Panc1 (cell line): ENCODE measurements at regions not wholly inside any gene's neighbourhood (a gene's known extent, or its start where the extent isn't known, plus 50 kb on each side); places are given as distances from the start of the nearest gene placed in this dataset.

Experiments
- ATAC-seq: fragments of 200-7000 bp; cut with Tn5 transposase; 2 replicates; pipeline ENCODE4 v1.9.1; 2020; ENCODE audit warnings: mild to moderate bottlenecking, moderate library complexity
- BruUV-seq: library from RNA; stranded (reverse); fragments of 400-500 nt; replicated peaks from 2 replicates; lab custom pipeline; 2021; lab: Mats Ljungman, UMichigan
- CTCF ChIA-PET: fragments of 300-600 bp; sonication (Branson Sonifier 250); formaldehyde crosslinking; loops from one replicate; lab custom pipeline; 2022; ENCODE audit warnings: antibody characterized with exemption; lab: Charles Lee
- POLR2A ChIA-PET: fragments of 300-600 bp; sonication (Branson Sonifier 250); formaldehyde crosslinking; loops from one replicate; lab custom pipeline; 2022; ENCODE audit warnings: antibody characterized with exemption; lab: Charles Lee
- DNase-seq: peaks from one replicate; pipeline ENCODE4 v3.0.0-alpha.2; 2010; ENCODE audit warnings: low read depth, low spot score
- H3K27ac ChIP-seq: 2 replicates; pipeline ENCODE4 v1.5.1; 2011; ENCODE audit warnings: mild to moderate bottlenecking, low read length, inconsistent platforms
- H3K27me3 ChIP-seq: fragments of 200-500 bp; sonication (Bioruptor generic); 2 replicates; pipeline ENCODE4 v1.6.0; 2014; ENCODE audit warnings: low read length, inconsistent platforms; ENCODE audit not compliant: control insufficient read depth, insufficient read depth
- H3K36me3 ChIP-seq: fragments of 200-500 bp; sonication (Bioruptor generic); 2 replicates; pipeline ENCODE4 v1.5.1; 2014; ENCODE audit warnings: inconsistent platforms, mild to moderate bottlenecking, low read length, moderate library complexity; ENCODE audit not compliant: control insufficient read depth, insufficient read depth
- H3K4me1 ChIP-seq: 2 replicates; pipeline ENCODE4 v1.5.1; 2011; ENCODE audit warnings: inconsistent platforms, mild to moderate bottlenecking, low read length, moderate library complexity; ENCODE audit not compliant: control insufficient read depth, insufficient read depth
- H3K4me3 ChIP-seq, 2 experiments: 2 replicates each; pipeline ENCODE4 v1.5.1; 2011 to 2012; ENCODE audit warnings: low read depth in 2 of 2, low read length in 2 of 2, mild to moderate bottlenecking in 2 of 2, inconsistent platforms in 1 of 2, moderate library complexity in 1 of 2
- H3K9me3 ChIP-seq: fragments of 200-500 bp; sonication (Bioruptor generic); 2 replicates; pipeline ENCODE4 v1.5.1; 2014; ENCODE audit warnings: low read depth, mild to moderate bottlenecking, inconsistent platforms, low read length, moderate library complexity; ENCODE audit not compliant: control insufficient read depth, insufficient read depth
- POLR2AphosphoS5 ChIP-seq: IDR thresholded peaks from 2 replicates; pipeline ENCODE4 v1.6.1; 2012; ENCODE audit warnings: mild to moderate bottlenecking, low read depth, low read length, moderate library complexity
- SIN3A ChIP-seq: IDR thresholded peaks from 2 replicates; pipeline ENCODE4 v1.6.1; 2012; ENCODE audit warnings: low read depth, mild to moderate bottlenecking, low read length, moderate library complexity, borderline replicate concordance; ENCODE audit not compliant: insufficient read depth
- TCF7L2 ChIP-seq: IDR thresholded peaks from 2 replicates; pipeline ENCODE4 v1.6.1; 2011; ENCODE audit warnings: mild to moderate bottlenecking, low read depth, low read length, inconsistent platforms
- in situ Hi-C: cut with HindIII; loops from 2 replicates; pipeline ENCODE4 v1.10.0; 2016; ENCODE audit warnings: low sequenced_read_pairs, low pct_unique_long_range_greater_than_20kb
- intact Hi-C: fragments of 100-400 bp; cut with micrococcal nuclease; formaldehyde crosslinking; loops from one replicate; pipeline ENCODE4 v1.10.0; 2022; ENCODE audit not compliant: unreplicated experiment
- TF ChIP-seq, protein P1 (sequence below), 2 experiments: IDR thresholded peaks; 2 replicates each; pipeline ENCODE4 v1.6.1; 2011 to 2012; ENCODE audit warnings: low read depth in 2 of 2, control low read depth in 1 of 2, low read length in 1 of 2, mild to moderate bottlenecking in 1 of 2, moderate library complexity in 1 of 2; ENCODE audit not compliant: insufficient read depth in 1 of 2
- TF ChIP-seq, protein P2 (sequence below): fragments of 450-650 bp; IDR thresholded peaks from 2 replicates; pipeline ENCODE4 v1.5.1; 2017; ENCODE audit warnings: mild to moderate bottlenecking

DNA sequence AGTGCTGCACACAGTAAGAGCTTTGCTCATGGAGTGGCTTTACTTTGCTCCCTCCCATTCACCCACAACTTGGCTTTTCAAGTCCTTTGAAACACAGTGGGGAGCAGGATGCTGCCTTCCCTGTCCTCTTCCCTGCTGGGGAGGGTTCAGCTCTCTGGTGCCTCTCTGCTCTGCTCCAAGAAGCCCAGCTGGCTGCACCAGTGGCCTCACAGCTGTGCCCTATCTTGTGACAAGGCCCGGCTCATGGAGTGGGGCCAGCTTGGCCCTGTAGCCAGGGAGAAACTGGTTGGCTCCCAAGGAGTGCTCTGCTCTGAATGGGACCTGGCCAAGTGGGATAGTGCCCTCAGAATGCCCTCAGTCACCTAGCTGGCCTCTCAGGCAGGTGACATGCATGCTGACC, 212.3 kb upstream of the ZMIZ1 start:
- ChIA-PET CTCF (no interaction called here), POLR2A (interaction anchor here (0.6 kb wide), 1 partner anchor 222 kb away, joined by 7 read pairs; no protein-coding TSS in a partner anchor)
- no peaks in the 10 kb centered on the region for H3K4me1 ChIP-seq
- H3K36me3 ChIP-seq: no peaks in the 10 kb centered on the region
- H3K4me3 ChIP-seq: no peak overlapping the region
- no TSS peak for BruUV-seq
- H3K27ac ChIP-seq: no peak overlapping the region
- H3K27me3 ChIP-seq: no peaks in the 10 kb centered on the region
- in situ Hi-C loops (no loop called here), intact Hi-C loops (no loop called here)
- ATAC-seq (no peak), DNase-seq (no peak)
- H3K9me3 ChIP-seq: no peaks in the 10 kb centered on the region
- TF ChIP-seq TCF7L2 (no peak), POLR2AphosphoS5 (no peak), SIN3A (no peak)
- TF ChIP-seq, protein P1, sequence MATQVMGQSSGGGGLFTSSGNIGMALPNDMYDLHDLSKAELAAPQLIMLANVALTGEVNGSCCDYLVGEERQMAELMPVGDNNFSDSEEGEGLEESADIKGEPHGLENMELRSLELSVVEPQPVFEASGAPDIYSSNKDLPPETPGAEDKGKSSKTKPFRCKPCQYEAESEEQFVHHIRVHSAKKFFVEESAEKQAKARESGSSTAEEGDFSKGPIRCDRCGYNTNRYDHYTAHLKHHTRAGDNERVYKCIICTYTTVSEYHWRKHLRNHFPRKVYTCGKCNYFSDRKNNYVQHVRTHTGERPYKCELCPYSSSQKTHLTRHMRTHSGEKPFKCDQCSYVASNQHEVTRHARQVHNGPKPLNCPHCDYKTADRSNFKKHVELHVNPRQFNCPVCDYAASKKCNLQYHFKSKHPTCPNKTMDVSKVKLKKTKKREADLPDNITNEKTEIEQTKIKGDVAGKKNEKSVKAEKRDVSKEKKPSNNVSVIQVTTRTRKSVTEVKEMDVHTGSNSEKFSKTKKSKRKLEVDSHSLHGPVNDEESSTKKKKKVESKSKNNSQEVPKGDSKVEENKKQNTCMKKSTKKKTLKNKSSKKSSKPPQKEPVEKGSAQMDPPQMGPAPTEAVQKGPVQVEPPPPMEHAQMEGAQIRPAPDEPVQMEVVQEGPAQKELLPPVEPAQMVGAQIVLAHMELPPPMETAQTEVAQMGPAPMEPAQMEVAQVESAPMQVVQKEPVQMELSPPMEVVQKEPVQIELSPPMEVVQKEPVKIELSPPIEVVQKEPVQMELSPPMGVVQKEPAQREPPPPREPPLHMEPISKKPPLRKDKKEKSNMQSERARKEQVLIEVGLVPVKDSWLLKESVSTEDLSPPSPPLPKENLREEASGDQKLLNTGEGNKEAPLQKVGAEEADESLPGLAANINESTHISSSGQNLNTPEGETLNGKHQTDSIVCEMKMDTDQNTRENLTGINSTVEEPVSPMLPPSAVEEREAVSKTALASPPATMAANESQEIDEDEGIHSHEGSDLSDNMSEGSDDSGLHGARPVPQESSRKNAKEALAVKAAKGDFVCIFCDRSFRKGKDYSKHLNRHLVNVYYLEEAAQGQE (IDR thresholded peaks at IDR 0.05; ENCODE audit: insufficient read depth in 1 of 2, low read depth in 2 of 2, low read length in 1 of 2): no peak
- TF ChIP-seq, protein P2, sequence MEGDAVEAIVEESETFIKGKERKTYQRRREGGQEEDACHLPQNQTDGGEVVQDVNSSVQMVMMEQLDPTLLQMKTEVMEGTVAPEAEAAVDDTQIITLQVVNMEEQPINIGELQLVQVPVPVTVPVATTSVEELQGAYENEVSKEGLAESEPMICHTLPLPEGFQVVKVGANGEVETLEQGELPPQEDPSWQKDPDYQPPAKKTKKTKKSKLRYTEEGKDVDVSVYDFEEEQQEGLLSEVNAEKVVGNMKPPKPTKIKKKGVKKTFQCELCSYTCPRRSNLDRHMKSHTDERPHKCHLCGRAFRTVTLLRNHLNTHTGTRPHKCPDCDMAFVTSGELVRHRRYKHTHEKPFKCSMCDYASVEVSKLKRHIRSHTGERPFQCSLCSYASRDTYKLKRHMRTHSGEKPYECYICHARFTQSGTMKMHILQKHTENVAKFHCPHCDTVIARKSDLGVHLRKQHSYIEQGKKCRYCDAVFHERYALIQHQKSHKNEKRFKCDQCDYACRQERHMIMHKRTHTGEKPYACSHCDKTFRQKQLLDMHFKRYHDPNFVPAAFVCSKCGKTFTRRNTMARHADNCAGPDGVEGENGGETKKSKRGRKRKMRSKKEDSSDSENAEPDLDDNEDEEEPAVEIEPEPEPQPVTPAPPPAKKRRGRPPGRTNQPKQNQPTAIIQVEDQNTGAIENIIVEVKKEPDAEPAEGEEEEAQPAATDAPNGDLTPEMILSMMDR: no peak

DNA sequence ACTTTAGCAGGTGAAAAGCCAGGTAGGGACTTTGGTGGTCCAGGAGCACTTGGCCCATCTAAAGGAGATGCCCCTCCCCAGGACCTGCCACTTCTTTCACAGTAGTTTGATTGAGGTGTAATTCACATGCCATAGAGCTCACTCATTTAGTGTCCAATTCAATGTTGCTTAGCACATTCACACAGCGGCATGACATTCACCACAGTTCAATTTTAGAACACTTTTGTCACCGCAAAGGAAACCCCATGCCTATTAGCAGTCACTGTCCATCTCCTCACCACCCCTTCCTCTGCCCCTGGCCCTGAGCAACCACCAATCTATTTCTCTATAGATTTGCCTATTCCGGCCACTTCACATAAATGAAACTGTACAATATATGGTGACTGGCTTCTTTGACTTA, 211.6 kb upstream of the ZMIZ1 start:
- no peak overlapping the region for H3K4me3 ChIP-seq
- H3K27ac ChIP-seq: no peak overlapping the region
- TF ChIP-seq, protein P2: no peak
- no peak for TF ChIP-seq TCF7L2
- TF ChIP-seq POLR2AphosphoS5: no peak
- TF ChIP-seq SIN3A: no peak
- TF ChIP-seq, protein P1 (IDR thresholded peaks at IDR 0.05; ENCODE audit: insufficient read depth in 1 of 2, low read depth in 2 of 2, low read length in 1 of 2): no peak
- ATAC-seq (no peak), DNase-seq (no peak)
- in situ Hi-C loops: no loop called here
- H3K27me3 ChIP-seq: no peaks in the 10 kb centered on the region
- H3K36me3 ChIP-seq: no peaks in the 10 kb centered on the region
- intact Hi-C loops: no loop called here
- H3K9me3 ChIP-seq: no peaks in the 10 kb centered on the region
- no peaks in the 10 kb centered on the region for H3K4me1 ChIP-seq
- POLR2A ChIA-PET: no interaction called here
- CTCF ChIA-PET: no interaction called here
- BruUV-seq: no TSS peak
